Activated CD8-positive, alpha-beta memory T cell treated with anti-CD3 and anti-CD28 coated beads, Interleukin-2, amount 10 ng/mL, durations not matched to agents 7 days and 5 days (primary cell): ENCODE measurements at regions not wholly inside any gene's neighbourhood (a gene's known extent, or its start where the extent isn't known, plus 50 kb on each side); places are given as distances from the start of the nearest gene placed in this dataset.

ENCODE experiments used
- ATAC-seq: fragments of 150-1000 bp; cut with Tn5 transposase; one replicate; pipeline ENCODE4 v1.10.0; 2021; ENCODE audit warnings: moderate library complexity
- CTCF ChIA-PET: fragments of 350-600 bp; sonication (Branson Sonifier 250); formaldehyde crosslinking; loops from one replicate; lab custom pipeline; 2021; ENCODE audit warnings: antibody characterized with exemption; lab: Charles Lee
- DNase-seq: peaks from one replicate; pipeline ENCODE4 v3.0.0-alpha.2; 2020
- H3K27ac Mint-ChIP-seq: one replicate; pipeline ENCODE4 v1.8.0; 2021; ENCODE audit warnings: mild to moderate bottlenecking, mixed read lengths
- H3K27me3 Mint-ChIP-seq: one replicate; pipeline ENCODE4 v1.8.0; 2021; ENCODE audit warnings: mixed read lengths
- H3K36me3 Mint-ChIP-seq: one replicate; pipeline ENCODE4 v1.8.0; 2021; ENCODE audit warnings: mild to moderate bottlenecking, mixed read lengths
- H3K4me1 Mint-ChIP-seq: one replicate; pipeline ENCODE4 v1.8.0; 2021; ENCODE audit warnings: mixed read lengths
- H3K4me3 Mint-ChIP-seq: one replicate; pipeline ENCODE4 v1.8.0; 2021; ENCODE audit warnings: mild to moderate bottlenecking, moderate library complexity, mixed read lengths
- H3K9me3 Mint-ChIP-seq: one replicate; pipeline ENCODE4 v1.8.0; 2022; ENCODE audit warnings: low read depth, mixed read lengths

DNA sequence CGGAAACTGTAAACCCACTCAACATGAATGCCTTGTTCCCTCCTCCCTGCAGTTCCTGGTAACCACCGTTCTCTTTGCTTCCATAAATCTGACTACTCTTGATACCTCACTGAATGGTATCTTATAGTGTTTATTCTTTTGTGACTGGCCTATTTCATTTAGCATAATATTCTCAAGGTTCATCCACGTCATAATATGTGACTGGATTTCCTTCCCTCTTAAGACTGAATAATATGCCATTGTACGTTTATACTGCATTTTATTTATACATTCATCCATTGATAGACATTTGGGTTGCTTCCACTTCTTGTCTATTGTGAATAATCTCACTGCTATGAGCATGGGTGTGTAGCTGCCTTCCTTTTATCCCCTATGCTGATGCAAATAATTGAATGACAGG, 253.3 kb upstream of the SMARCA2 start:
- peaks cover 3% of the 10 kb centered on the region for H3K27me3 Mint-ChIP-seq
- no peak overlapping the region for H3K27ac Mint-ChIP-seq
- no peaks in the 10 kb centered on the region for H3K9me3 Mint-ChIP-seq
- CTCF ChIA-PET: no interaction called here
- H3K36me3 Mint-ChIP-seq: no peaks in the 10 kb centered on the region
- no peak overlapping the region for H3K4me3 Mint-ChIP-seq
- ATAC-seq (no peak), DNase-seq (no peak)
- H3K4me1 Mint-ChIP-seq: no peaks in the 10 kb centered on the region

- CTCF ChIA-PET: no interaction called here
These were observed 249.1 kb upstream of the SMARCA2 start for GRCh38 chr9:1766042-1766441.

GRCh38 chr9:1768561-1768960, 246.6 kb upstream of the SMARCA2 start:
- Mint-ChIP-seq H3K9me3 (no peaks in the 10 kb centered on the region), H3K4me1 (no peaks in the 10 kb centered on the region), H3K27ac (no peak overlapping the region), H3K36me3 (no peaks in the 10 kb centered on the region), H3K27me3 (peaks cover 8% of the 10 kb centered on the region), H3K4me3 (no peak overlapping the region)
- ATAC-seq (no peak), DNase-seq (no peak)
- CTCF ChIA-PET: no interaction called here

More at GRCh38 chr9:1766042-1766441, 249.1 kb upstream of the SMARCA2 start:
- Mint-ChIP-seq H3K27me3 (peaks cover 8% of the 10 kb centered on the region), H3K4me1 (no peaks in the 10 kb centered on the region), H3K4me3 (no peak overlapping the region), H3K9me3 (no peaks in the 10 kb centered on the region), H3K36me3 (no peaks in the 10 kb centered on the region), H3K27ac (no peak overlapping the region)
- no peak for ATAC-seq
- no peak for DNase-seq

GRCh38 chr9:1771094-1771789, 243.9 kb upstream of the SMARCA2 start:
- ATAC-seq (no peak), DNase-seq (no peak)
- Mint-ChIP-seq H3K27me3 (peaks cover 6% of the 10 kb centered on the region), H3K9me3 (no peaks in the 10 kb centered on the region), H3K27ac (no peak overlapping the region), H3K36me3 (no peaks in the 10 kb centered on the region), H3K4me1 (no peaks in the 10 kb centered on the region), H3K4me3 (no peak overlapping the region)
- CTCF ChIA-PET: no interaction called here

DNA sequence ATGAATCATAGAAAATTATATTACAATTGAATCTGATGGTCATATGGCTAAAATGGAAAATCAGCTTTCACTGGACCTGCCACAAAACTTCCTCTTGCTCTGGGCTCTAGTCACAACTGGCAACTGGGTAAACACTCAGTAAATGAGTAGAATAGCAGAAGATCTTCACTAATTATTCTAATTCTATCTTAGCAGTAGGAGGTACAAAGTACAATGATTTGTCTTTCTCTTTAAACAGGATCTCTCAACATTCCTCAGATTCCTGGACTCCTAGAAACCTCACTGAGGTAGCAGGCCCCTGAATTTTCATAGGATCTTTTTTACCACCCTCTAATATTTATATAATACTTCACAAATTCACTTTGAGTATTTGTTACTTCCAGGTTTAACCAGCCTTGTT, 239.9 kb upstream of the SMARCA2 start:
- CTCF ChIA-PET: no interaction called here
- H3K4me3 Mint-ChIP-seq: no peak overlapping the region
- H3K4me1 Mint-ChIP-seq: no peaks in the 10 kb centered on the region
- no peak overlapping the region for H3K27ac Mint-ChIP-seq
- no peak for ATAC-seq
- H3K9me3 Mint-ChIP-seq: no peaks in the 10 kb centered on the region
- no peaks in the 10 kb centered on the region for H3K27me3 Mint-ChIP-seq
- H3K36me3 Mint-ChIP-seq: no peaks in the 10 kb centered on the region
- DNase-seq: no peak

GRCh38 chr9:1776668-1777067, 238.5 kb upstream of the SMARCA2 start:
- DNase-seq (no peak), ATAC-seq (no peak)
- no peak overlapping the region for H3K27ac Mint-ChIP-seq
- no peaks in the 10 kb centered on the region for H3K36me3 Mint-ChIP-seq
- H3K4me1 Mint-ChIP-seq: no peaks in the 10 kb centered on the region
- H3K27me3 Mint-ChIP-seq: no peaks in the 10 kb centered on the region
- CTCF ChIA-PET: no interaction called here
- no peaks in the 10 kb centered on the region for H3K9me3 Mint-ChIP-seq
- H3K4me3 Mint-ChIP-seq: no peak overlapping the region

- Mint-ChIP-seq H3K27ac (no peak overlapping the region), H3K9me3 (no peaks in the 10 kb centered on the region), H3K4me1 (no peaks in the 10 kb centered on the region), H3K4me3 (no peak overlapping the region), H3K36me3 (no peaks in the 10 kb centered on the region), H3K27me3 (peaks cover 6% of the 10 kb centered on the region)
- CTCF ChIA-PET: interaction anchor here (1.2 kb wide), 1 partner anchor 9 kb away, joined by 3 read pairs; no protein-coding TSS in a partner anchor
- ATAC-seq (no peak), DNase-seq (no peak)
These were observed 224.0 kb upstream of the SMARCA2 start for GRCh38 chr9:1791191-1791590.

DNA sequence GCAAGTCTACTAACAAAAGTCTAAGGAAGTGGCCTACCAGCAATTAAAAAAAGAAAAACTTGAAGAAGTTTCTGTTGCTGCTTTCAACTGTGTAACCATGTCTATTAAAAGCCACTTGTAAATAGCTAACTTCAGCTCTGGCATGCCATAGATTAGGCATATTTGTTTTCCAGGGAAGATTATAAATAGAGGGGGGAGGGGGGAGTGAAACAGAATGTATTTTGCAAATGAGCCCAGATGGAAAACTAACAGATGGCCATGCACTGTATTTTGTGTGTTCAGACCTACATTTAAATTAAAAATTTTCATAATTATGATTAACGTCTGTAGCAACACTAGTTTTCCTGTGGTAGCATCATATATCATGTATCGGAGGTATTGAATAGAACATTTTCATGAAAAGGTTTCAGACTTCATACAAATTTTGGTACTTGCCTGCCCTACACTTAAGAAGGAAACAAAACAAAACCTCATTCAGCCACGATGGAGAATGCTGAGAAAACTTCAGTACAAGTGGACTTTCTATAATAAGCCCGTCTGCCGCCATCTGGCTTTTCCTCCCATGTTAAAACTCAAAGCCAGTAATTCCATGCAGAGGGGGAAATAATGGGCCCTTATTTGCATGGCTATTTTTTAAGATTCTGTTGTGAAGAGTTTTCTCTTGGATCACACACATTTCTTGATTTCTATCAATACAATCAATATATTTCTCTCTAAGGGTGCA, 220.4 kb upstream of the SMARCA2 start:
- Mint-ChIP-seq H3K36me3 (no peaks in the 10 kb centered on the region), H3K9me3 (no peaks in the 10 kb centered on the region), H3K4me3 (no peak overlapping the region), H3K4me1 (no peaks in the 10 kb centered on the region), H3K27ac (no peak overlapping the region), H3K27me3 (peaks cover 8% of the 10 kb centered on the region)
- DNase-seq (no peak), ATAC-seq (no peak)
- CTCF ChIA-PET: no interaction called here

DNA sequence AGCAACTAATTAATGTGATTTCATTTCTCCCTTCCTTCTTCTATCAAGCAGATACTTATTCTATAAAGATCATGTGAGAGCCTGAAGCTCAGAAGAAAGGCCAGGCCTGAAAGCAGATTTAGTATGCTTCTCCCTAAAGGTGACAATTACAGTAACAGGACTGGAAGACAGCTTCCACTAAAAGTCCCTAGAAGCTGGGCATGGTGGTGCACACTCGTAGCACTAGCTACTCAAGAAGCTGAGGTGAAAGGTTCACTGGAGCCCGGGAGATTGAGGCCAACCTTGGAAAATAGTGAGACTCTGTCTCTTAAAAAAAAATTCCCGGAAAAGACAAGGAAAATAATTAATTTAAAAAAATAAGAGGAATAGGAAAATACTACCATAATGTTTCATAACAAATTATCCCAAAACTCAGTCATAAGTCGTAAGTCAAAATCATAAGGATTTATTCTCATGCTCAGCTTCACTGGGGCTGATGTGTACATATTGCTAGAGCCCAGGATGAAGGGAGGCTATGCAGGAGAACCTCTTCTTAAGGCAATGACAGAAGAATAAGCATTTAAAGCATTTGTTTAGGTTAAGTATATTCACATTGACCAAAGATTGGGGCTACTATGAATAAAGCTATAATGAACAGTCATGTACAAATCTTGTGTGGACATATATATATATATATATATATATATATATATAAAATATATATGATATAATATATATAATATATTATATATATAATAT, 210.8 kb upstream of the SMARCA2 start:
- no peaks in the 10 kb centered on the region for H3K4me1 Mint-ChIP-seq
- CTCF ChIA-PET: no interaction called here
- H3K9me3 Mint-ChIP-seq: no peaks in the 10 kb centered on the region
- ATAC-seq (peak; percentile 63), DNase-seq (no peak)
- H3K36me3 Mint-ChIP-seq: no peaks in the 10 kb centered on the region
- H3K4me3 Mint-ChIP-seq: no peak overlapping the region
- no peak overlapping the region for H3K27ac Mint-ChIP-seq
- peaks cover 4% of the 10 kb centered on the region for H3K27me3 Mint-ChIP-seq

- no peaks in the 10 kb centered on the region for H3K36me3 Mint-ChIP-seq
- H3K4me1 Mint-ChIP-seq: no peaks in the 10 kb centered on the region
- no peaks in the 10 kb centered on the region for H3K9me3 Mint-ChIP-seq
- CTCF ChIA-PET: interaction anchor here (1.1 kb wide), 1 partner anchor 10 kb away, joined by 4 read pairs; no protein-coding TSS in a partner anchor
- H3K27ac Mint-ChIP-seq: no peak overlapping the region
- DNase-seq (no peak), ATAC-seq (no peak)
- H3K27me3 Mint-ChIP-seq: peaks cover 12% of the 10 kb centered on the region
- no peak overlapping the region for H3K4me3 Mint-ChIP-seq
These were observed 185.4 kb upstream of the SMARCA2 start for GRCh38 chr9:1829719-1830118.

GRCh38 chr9:1832960-1833359, 182.2 kb upstream of the SMARCA2 start:
- CTCF ChIA-PET: no interaction called here
- DNase-seq (no peak), ATAC-seq (no peak)
- Mint-ChIP-seq H3K4me1 (no peaks in the 10 kb centered on the region), H3K36me3 (no peaks in the 10 kb centered on the region), H3K27me3 (peaks cover 3% of the 10 kb centered on the region), H3K4me3 (no peak overlapping the region), H3K27ac (no peak overlapping the region), H3K9me3 (no peaks in the 10 kb centered on the region)

DNA sequence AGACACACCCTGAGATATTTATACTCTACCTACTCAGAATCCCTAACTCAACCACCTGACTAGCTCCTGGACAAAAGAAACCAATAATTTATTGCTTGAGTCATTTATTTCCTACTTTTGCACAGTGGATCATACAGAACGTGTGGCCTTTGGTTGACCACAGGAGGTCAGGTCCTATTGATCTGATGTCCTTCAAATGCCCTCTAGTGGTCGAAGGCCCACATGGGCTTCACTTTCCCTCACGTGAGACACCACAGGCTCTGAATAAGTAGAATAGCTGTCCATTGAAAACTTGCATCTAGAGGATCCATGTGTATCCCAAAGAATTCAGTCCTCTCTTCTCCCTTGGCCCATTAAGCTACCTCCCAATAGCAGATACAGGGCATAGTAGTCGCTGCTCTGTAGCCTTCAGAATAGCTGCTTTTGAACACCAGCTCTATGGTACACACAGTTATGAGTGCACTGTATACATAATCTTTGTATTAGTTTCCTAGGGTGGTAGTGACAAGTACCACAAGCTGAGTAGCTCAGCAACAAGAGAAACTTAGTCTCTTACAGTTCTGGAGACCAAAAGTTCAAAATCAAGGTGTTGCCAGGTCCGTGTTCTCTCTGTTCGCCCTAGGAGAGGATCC, 177.6 kb upstream of the SMARCA2 start:
- H3K4me3 Mint-ChIP-seq: no peak overlapping the region
- H3K9me3 Mint-ChIP-seq: no peaks in the 10 kb centered on the region
- H3K4me1 Mint-ChIP-seq: no peaks in the 10 kb centered on the region
- peaks cover 3% of the 10 kb centered on the region for H3K27me3 Mint-ChIP-seq
- CTCF ChIA-PET: interaction anchor here (1.0 to 1.1 kb wide), 2 partner anchors 12 to 54 kb away, joined by 3 read pairs; no protein-coding TSS in a partner anchor
- H3K36me3 Mint-ChIP-seq: no peaks in the 10 kb centered on the region
- DNase-seq (peak; percentile 42), ATAC-seq (no peak)
- H3K27ac Mint-ChIP-seq: no peak overlapping the region

DNA sequence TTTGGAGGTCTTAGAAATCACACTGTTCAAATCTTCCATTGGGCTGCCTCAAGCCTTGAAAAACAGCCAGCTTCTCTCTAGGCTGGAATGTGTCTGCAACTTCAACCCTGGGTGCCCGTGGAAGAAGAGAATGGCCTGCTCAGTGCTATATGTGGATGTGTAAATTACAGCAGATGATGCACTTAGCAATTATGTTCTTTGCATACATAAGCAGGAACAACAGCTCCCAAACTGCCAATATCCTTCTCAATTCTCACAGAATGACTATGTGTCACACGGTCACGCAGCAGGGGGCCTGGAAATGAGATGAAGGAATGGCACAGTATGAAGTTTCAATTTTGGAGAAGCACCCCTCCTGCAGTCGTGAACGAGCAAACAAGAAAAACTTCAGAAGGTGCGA, 175.2 kb upstream of the SMARCA2 start:
- H3K4me1 Mint-ChIP-seq: no peaks in the 10 kb centered on the region
- ATAC-seq (no peak), DNase-seq (no peak)
- H3K36me3 Mint-ChIP-seq: no peaks in the 10 kb centered on the region
- CTCF ChIA-PET: interaction anchor here (1.0 kb wide), 1 partner anchor 10 kb away, joined by 4 read pairs; no protein-coding TSS in a partner anchor
- no peaks in the 10 kb centered on the region for H3K9me3 Mint-ChIP-seq
- no peak overlapping the region for H3K27ac Mint-ChIP-seq
- H3K4me3 Mint-ChIP-seq: no peak overlapping the region
- H3K27me3 Mint-ChIP-seq: peaks cover 3% of the 10 kb centered on the region
